IMR-90 (cell line): ENCODE measurements at regions not wholly inside any gene's neighbourhood (a gene's known extent, or its start where the extent isn't known, plus 50 kb on each side); places are given as distances from the start of the nearest gene placed in this dataset.

ENCODE experiments used
- ATAC-seq: fragments of 200-7000 bp; cut with Tn5 transposase; 2 replicates; pipeline ENCODE4 v1.9.1; 2020; ENCODE audit warnings: low read depth, mild to moderate bottlenecking, moderate library complexity
- BruUV-seq: library from RNA; stranded (reverse); fragments of 400-500 nt; replicated peaks from 2 replicates; lab custom pipeline; 2021; lab: Mats Ljungman, UMichigan
- CTCF ChIA-PET: fragments of 300-600 bp; formaldehyde crosslinking; extraction: SDS; loops from one replicate; lab custom pipeline; 2021; ENCODE audit warnings: antibody characterized with exemption; lab: Yijun Ruan, JAX
- POLR2A ChIA-PET: fragments of 300-600 bp; sonication (Branson Sonifier 250); formaldehyde crosslinking; loops from one replicate; lab custom pipeline; 2022; ENCODE audit warnings: antibody characterized with exemption; ENCODE audit not compliant: unreplicated experiment; lab: Charles Lee
- DNase-seq: peaks from one replicate; pipeline ENCODE4 v3.0.0; 2013
- H2AFZ ChIP-seq: replicated peaks from 2 replicates; pipeline ENCODE3; 2013; ENCODE audit warnings: low read length, mild to moderate bottlenecking; ENCODE audit not compliant: poor library complexity
- H2AK5ac ChIP-seq: 2 replicates; pipeline ENCODE4 v1.6.1; 2013; ENCODE audit warnings: low read depth, low read length, inconsistent platforms
- H2AK9ac ChIP-seq: replicated peaks from 2 replicates; pipeline ENCODE3; 2013; ENCODE audit warnings: mild to moderate bottlenecking, low read depth, low read length, moderate library complexity; ENCODE audit not compliant: poor library complexity
- H2BK120ac ChIP-seq: 2 replicates; pipeline ENCODE4 v1.6.1; 2013; ENCODE audit warnings: low read depth, low read length, inconsistent platforms
- H2BK15ac ChIP-seq: 3 replicates; pipeline ENCODE4 v1.6.1; 2013; ENCODE audit warnings: low read depth, low read length, inconsistent platforms
- H2BK20ac ChIP-seq: 2 replicates; pipeline ENCODE4 v1.6.1; 2013; ENCODE audit warnings: low read depth, mild to moderate bottlenecking, inconsistent platforms, low read length, moderate library complexity
- H2BK5ac ChIP-seq: 2 replicates; pipeline ENCODE4 v1.6.1; 2013; ENCODE audit warnings: mild to moderate bottlenecking, low read depth, low read length, inconsistent platforms; ENCODE audit not compliant: poor library complexity, severe bottlenecking
- H3K14ac ChIP-seq: replicated peaks from 2 replicates; pipeline ENCODE4 v1.6.1; 2013; ENCODE audit warnings: low read depth, low read length, inconsistent platforms
- H3K18ac ChIP-seq: 2 replicates; pipeline ENCODE4 v1.6.1; 2013; ENCODE audit warnings: low read depth, low read length, control low read depth
- H3K23ac ChIP-seq: 2 replicates; pipeline ENCODE4 v1.6.1; 2013; ENCODE audit warnings: low read depth, low read length, inconsistent platforms
- H3K27ac ChIP-seq: 2 replicates; pipeline ENCODE4 v1.5.1; 2013; ENCODE audit warnings: mild to moderate bottlenecking, control low read depth, low read length; ENCODE audit not compliant: insufficient read depth
- H3K27me3 ChIP-seq: 2 replicates; pipeline ENCODE4 v1.6.1; 2013; ENCODE audit warnings: low read length; ENCODE audit not compliant: control insufficient read depth, insufficient read depth
- H3K36me3 ChIP-seq: 2 replicates; pipeline ENCODE4 v1.6.1; 2013; ENCODE audit warnings: low read length, mixed read lengths; ENCODE audit not compliant: control insufficient read depth, insufficient read depth
- H3K4ac ChIP-seq: 2 replicates; pipeline ENCODE4 v1.6.1; 2013; ENCODE audit warnings: low read depth, low read length, inconsistent platforms
- H3K4me1 ChIP-seq: 2 replicates; pipeline ENCODE4 v1.6.1; 2013; ENCODE audit warnings: low read length, mixed read lengths; ENCODE audit not compliant: control insufficient read depth, insufficient read depth
- H3K4me2 ChIP-seq: 2 replicates; pipeline ENCODE4 v1.6.1; 2013; ENCODE audit warnings: low read depth, mild to moderate bottlenecking, control low read depth, low read length, moderate library complexity
- H3K4me3 ChIP-seq: 2 replicates; pipeline ENCODE4 v1.5.1; 2013; ENCODE audit warnings: low read depth, mild to moderate bottlenecking, control low read depth, low read length, moderate library complexity; ENCODE audit not compliant: insufficient read depth
- H3K56ac ChIP-seq: 2 replicates; pipeline ENCODE4 v1.6.1; 2013; ENCODE audit warnings: low read length, inconsistent platforms; ENCODE audit not compliant: insufficient read depth; ENCODE audit errors: extremely low read depth
- H3K79me1 ChIP-seq, 2 experiments: 2 replicates each; pipeline ENCODE4 v1.6.1; 2013; ENCODE audit warnings: low read length in 2 of 2, inconsistent platforms in 1 of 2, low read depth in 1 of 2
- H3K9ac ChIP-seq: 2 replicates; pipeline ENCODE4 v1.6.1; 2013; ENCODE audit warnings: low read depth, low read length, control low read depth
- H3K9me1 ChIP-seq: 2 replicates; pipeline ENCODE4 v1.6.1; 2013; ENCODE audit warnings: low read length, inconsistent platforms; ENCODE audit not compliant: insufficient read depth
- H3K9me3 ChIP-seq: 2 replicates; pipeline ENCODE4 v1.6.1; 2013; ENCODE audit warnings: low read length; ENCODE audit not compliant: control insufficient read depth, insufficient read depth
- H4K20me1 ChIP-seq: 2 replicates; pipeline ENCODE4 v1.6.1; 2013; ENCODE audit warnings: low read length, inconsistent platforms; ENCODE audit not compliant: insufficient read depth
- H4K5ac ChIP-seq: 2 replicates; pipeline ENCODE4 v1.6.1; 2013; ENCODE audit warnings: mild to moderate bottlenecking, low read depth, low read length, control low read depth
- H4K8ac ChIP-seq, 2 experiments: 2 replicates each; pipeline ENCODE4 v1.6.1; 2013; ENCODE audit warnings: low read depth in 2 of 2, low read length in 2 of 2, control low read depth in 1 of 2, inconsistent platforms in 1 of 2
- H4K91ac ChIP-seq: 2 replicates; pipeline ENCODE4 v1.6.1; 2013; ENCODE audit warnings: low read depth, low read length, inconsistent platforms; ENCODE audit not compliant: insufficient read depth
- BHLHE40 ChIP-seq: fragments of 150-350 bp; IDR thresholded peaks from 2 replicates; pipeline ENCODE4 v1.6.1; 2016; ENCODE audit warnings: mild to moderate bottlenecking, low read depth, low read length
- WGBS, 2 experiments: methylation state at CpG; one replicate each; pipeline versions ENCODE4 v1.1.5 to v1.1.7; 2013; ENCODE audit warnings: missing lambda C conversion rate in 2 of 2; ENCODE audit not compliant: insufficient read length in 1 of 2; ENCODE audit errors: extremely low coverage in 2 of 2; 5-methylcytosine and 5-hydroxymethylcytosine counted together
- dilution Hi-C: fragments of 300-500 bp; cut with HindIII; formaldehyde crosslinking; loops from one replicate; pipeline ENCODE4 v1.14.3; 2018; ENCODE audit warnings: low sequenced_read_pairs; ENCODE audit not compliant: unreplicated experiment
- in situ Hi-C: fragments of 300-500 bp; cut with MboI; formaldehyde crosslinking; loops from 3 replicates; pipeline ENCODE4 v1.14.3; 2019; ENCODE audit warnings: low sequenced_read_pairs, inconsistent platforms, mixed read lengths
- intact Hi-C: fragments of 100-400 bp; cut with micrococcal nuclease; formaldehyde crosslinking; loops from 2 replicates; pipeline ENCODE4 v1.10.0; 2022

DNA sequence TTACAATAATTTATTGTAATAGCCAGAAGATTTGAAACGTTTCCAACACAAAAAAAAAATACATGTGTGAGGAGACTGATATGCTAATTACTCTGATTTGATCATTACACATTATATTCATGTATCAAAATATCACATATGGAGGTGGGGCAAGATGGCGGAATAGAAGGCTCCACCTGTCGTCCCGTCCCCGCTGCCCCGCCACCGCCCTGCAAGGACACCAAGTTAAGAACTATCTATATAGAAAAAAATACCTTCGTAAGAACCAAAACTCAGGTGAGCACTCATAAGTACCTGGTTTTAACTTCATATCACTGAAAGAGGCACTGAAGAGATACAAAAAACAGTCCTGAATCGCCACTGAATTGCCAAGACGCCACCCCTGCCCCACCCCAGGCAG is 60.9 kb upstream of the SCRG1 start:
- DNase-seq, result no peak
- Histone ChIP-seq H4K91ac (no peak overlapping the region), H3K9ac (no peak overlapping the region), H3K23ac (no peak overlapping the region), H4K5ac (no peak overlapping the region), H3K79me1 (no peaks in the 10 kb centered on the region), H3K4me1 (no peaks in the 10 kb centered on the region), H3K18ac (no peak overlapping the region), H3K4me3 (no peak overlapping the region), H3K9me3 (no peaks in the 10 kb centered on the region), H2AFZ (no peak overlapping the region), H3K27me3 (no peaks in the 10 kb centered on the region), H2BK15ac (no peak overlapping the region), H3K9me1 (no peaks in the 10 kb centered on the region), H3K4me2 (no peak overlapping the region), H3K36me3 (no peaks in the 10 kb centered on the region), H3K27ac (no peak overlapping the region), H3K4ac (no peak overlapping the region), H2AK9ac (no peak overlapping the region), H2AK5ac (no peak overlapping the region), H3K14ac (no peak overlapping the region), H4K8ac (no peak overlapping the region), H3K56ac (no peak overlapping the region), H2BK5ac (no peak overlapping the region), H2BK20ac (no peak overlapping the region), H2BK120ac (no peak overlapping the region), H4K20me1 (no peaks in the 10 kb centered on the region)
- 90% methylated on average over 2 of the region's 10 CpGs; no CpG with 5 or more reads in 1 of the 2 experiments for WGBS, 2 experiments
- dilution Hi-C loops, result no loop called here
- no peak for TF ChIP-seq BHLHE40
- ATAC-seq, result no peak
- in situ Hi-C loops, result no loop called here
- BruUV-seq, result no TSS peak
- ChIA-PET CTCF (no interaction called here), POLR2A (no interaction called here)
- intact Hi-C loops, result no loop called here
